ENCODE measurements at regions not wholly inside any gene's neighbourhood (a gene's known extent, or its start where the extent isn't known, plus 50 kb on each side); places are given as distances from the start of the nearest gene placed in this dataset.

DNA sequence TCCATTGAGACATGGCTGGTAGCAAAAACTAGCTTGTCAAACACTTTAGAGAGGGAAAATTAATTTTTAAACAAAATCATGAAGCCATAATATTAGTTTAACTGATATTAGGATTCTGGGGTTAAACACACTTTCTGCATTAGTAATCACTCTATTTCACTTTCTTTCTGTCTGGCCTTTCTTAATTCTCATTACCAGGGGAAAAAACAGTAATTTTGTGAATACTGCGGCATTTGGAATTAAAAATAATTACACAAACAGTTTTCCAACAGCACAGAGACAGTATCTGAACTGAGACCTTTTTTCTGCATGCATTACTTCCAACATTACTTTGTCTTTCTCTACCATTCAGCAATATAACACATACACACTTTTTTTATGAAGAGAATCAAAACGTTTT, 190.6 kb downstream of the MRPL39 start:
- TF ChIP-seq, protein P1, sequence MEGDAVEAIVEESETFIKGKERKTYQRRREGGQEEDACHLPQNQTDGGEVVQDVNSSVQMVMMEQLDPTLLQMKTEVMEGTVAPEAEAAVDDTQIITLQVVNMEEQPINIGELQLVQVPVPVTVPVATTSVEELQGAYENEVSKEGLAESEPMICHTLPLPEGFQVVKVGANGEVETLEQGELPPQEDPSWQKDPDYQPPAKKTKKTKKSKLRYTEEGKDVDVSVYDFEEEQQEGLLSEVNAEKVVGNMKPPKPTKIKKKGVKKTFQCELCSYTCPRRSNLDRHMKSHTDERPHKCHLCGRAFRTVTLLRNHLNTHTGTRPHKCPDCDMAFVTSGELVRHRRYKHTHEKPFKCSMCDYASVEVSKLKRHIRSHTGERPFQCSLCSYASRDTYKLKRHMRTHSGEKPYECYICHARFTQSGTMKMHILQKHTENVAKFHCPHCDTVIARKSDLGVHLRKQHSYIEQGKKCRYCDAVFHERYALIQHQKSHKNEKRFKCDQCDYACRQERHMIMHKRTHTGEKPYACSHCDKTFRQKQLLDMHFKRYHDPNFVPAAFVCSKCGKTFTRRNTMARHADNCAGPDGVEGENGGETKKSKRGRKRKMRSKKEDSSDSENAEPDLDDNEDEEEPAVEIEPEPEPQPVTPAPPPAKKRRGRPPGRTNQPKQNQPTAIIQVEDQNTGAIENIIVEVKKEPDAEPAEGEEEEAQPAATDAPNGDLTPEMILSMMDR (IDR thresholded peaks at IDR 0.05): no peak
- TF ChIP-seq EP300 (IDR thresholded peaks at IDR 0.05) (no peak), POLR2A (IDR thresholded peaks at IDR 0.05) (no peak), POLR2AphosphoS5 (IDR thresholded peaks at IDR 0.05) (no peak)
- peaks cover 0 to 6% (median 0%) of the 10 kb centered on the region in 4 donors for H3K9me3 ChIP-seq
- no peaks in the 10 kb centered on the region for H3K27me3 ChIP-seq
- no peak overlapping the region for H3K4me3 ChIP-seq
- DNase-seq: no peak
- no peak overlapping the region for H3K27ac ChIP-seq
- intact Hi-C loops (cut with DNase I): no loop called here
- H3K36me3 ChIP-seq: no peaks in the 10 kb centered on the region
- H3K4me1 ChIP-seq: no peaks in the 10 kb centered on the region
- 61 to 83% methylated on average over 2 of the region's 2 CpGs for WGBS, 2 donors

DNA sequence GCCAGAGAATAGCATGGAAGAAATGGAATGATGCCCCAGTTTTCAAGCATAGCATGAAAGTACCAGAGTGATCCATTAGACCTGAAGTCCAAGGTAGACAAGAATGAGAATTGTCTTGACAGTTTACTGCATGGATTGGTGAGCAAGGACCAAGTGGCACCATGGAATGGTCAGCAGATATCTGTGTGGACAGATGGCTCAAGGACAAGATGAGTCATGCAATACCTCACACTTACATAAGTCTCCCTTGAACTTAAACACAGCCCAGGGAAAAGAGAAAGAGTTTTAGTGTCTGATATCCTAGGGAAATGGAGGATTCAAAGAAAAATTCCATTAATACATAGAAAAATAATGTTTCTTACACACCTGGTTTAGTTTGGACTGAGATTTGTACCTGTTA, 195.2 kb downstream of the MRPL39 start:
- Histone ChIP-seq H3K4me3 (no peak overlapping the region), H3K36me3 (no peaks in the 10 kb centered on the region), H3K27me3 (no peaks in the 10 kb centered on the region), H3K9me3 (peaks cover 0 to 6% (median 0%) of the 10 kb centered on the region in 4 donors), H3K4me1 (no peaks in the 10 kb centered on the region), H3K27ac (no peak overlapping the region)
- TF ChIP-seq, protein P1 (IDR thresholded peaks at IDR 0.05): no peak
- TF ChIP-seq POLR2A (IDR thresholded peaks at IDR 0.05): no peak
- TF ChIP-seq EP300 (IDR thresholded peaks at IDR 0.05): no peak
- TF ChIP-seq POLR2AphosphoS5 (IDR thresholded peaks at IDR 0.05): no peak
- intact Hi-C loops (cut with DNase I): no loop called here
- DNase-seq: no peak

DNA sequence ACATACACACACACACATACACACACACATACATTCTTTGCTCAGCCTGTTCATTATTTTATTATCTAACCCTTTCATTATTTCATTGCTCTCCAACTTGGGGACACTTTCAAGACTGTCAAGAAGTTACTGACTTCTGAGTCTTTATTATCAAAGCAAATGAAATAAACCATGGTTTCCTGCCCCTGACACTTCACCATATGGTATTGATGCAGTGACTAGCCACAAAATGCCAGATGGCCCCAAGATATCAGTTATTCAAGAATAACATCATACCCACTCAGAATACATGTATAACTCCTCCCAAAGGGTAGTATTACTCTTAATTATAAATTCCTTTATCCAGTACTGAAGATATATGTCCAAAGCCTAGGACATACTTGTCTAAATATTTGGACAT, 197.3 kb downstream of the MRPL39 start:
- peaks cover 0 to 5% (median 0%) of the 10 kb centered on the region in 4 donors for H3K9me3 ChIP-seq
- TF ChIP-seq, protein P1 (IDR thresholded peaks at IDR 0.05): no peak
- no peak for TF ChIP-seq EP300 (IDR thresholded peaks at IDR 0.05)
- TF ChIP-seq POLR2AphosphoS5 (IDR thresholded peaks at IDR 0.05): no peak
- TF ChIP-seq POLR2A (IDR thresholded peaks at IDR 0.05): no peak
- H3K27ac ChIP-seq: no peak overlapping the region
- H3K36me3 ChIP-seq: no peaks in the 10 kb centered on the region
- H3K4me3 ChIP-seq: no peak overlapping the region
- intact Hi-C loops (cut with DNase I): no loop called here
- H3K27me3 ChIP-seq: no peaks in the 10 kb centered on the region
- no peak for DNase-seq
- no peaks in the 10 kb centered on the region for H3K4me1 ChIP-seq

DNA sequence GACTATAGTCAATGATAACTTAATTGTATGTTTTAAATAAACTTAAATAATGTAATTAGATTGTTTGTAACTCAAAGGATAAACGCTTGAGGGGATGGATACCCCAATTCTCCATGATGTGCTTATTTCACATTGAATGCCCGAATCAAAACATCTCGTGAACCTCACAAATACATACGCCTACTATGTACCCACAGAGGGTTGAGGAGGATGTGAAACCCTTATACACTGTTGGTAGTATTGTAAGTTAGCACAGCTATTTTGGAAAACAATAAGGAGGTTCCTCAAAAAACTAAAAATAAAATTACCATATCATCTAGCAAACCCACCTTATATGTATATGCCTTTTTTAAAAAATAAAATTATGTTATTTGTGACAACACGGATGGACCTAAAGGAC, 198.6 kb downstream of the MRPL39 start:
- no peak for DNase-seq
- no peak for TF ChIP-seq EP300 (IDR thresholded peaks at IDR 0.05)
- Histone ChIP-seq H3K27ac (no peak overlapping the region), H3K36me3 (no peaks in the 10 kb centered on the region), H3K4me1 (no peaks in the 10 kb centered on the region), H3K9me3 (no peaks in the 10 kb centered on the region), H3K4me3 (no peak overlapping the region), H3K27me3 (no peaks in the 10 kb centered on the region)
- intact Hi-C loops (cut with DNase I): no loop called here
- 59 to 79% methylated on average over 5 of the region's 5 CpGs for WGBS, 2 donors

DNA sequence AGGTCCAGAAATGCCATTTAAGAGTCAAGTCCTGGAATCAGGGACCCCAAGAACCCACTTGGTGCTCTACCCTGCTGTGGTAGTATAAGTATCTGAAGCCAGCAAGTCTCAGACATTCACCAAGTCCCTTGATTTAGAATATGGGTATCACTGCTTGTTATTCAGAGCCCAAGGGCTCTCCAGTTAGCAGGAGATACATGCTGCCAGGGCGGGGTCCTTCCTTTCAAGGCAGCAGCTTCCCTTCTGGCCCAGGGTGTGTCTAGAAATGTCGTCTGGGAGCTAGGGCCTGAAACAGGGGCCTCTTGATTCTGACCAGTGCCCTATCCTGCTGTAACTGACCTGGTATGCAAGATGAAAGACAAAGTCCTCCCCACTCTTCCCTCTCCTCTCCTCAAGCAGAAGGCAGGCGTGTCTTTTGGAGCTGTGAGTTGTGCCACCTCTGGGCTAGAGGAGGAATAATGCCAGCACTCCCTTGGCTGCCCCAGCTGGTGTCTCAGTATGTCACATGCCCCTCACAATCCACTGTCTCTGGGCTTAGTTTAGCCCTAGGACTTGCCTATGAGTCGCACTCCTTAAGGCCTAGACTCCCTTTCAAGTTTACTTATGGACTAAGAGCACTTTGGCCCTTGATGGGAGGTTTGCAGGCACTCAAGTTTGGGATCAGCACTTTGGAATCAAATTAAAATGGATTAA, 200.2 kb downstream of the MRPL39 start:
- no peak for DNase-seq
- H3K4me1 ChIP-seq: no peaks in the 10 kb centered on the region
- no peak overlapping the region for H3K27ac ChIP-seq
- no peaks in the 10 kb centered on the region for H3K36me3 ChIP-seq
- WGBS, 2 donors: 66 to 79% methylated on average over 4 of the region's 4 CpGs
- no peak for TF ChIP-seq POLR2A (IDR thresholded peaks at IDR 0.05)
- TF ChIP-seq EP300 (IDR thresholded peaks at IDR 0.05): no peak
- TF ChIP-seq, protein P1 (IDR thresholded peaks at IDR 0.05): no peak
- TF ChIP-seq POLR2AphosphoS5 (IDR thresholded peaks at IDR 0.05): no peak
- intact Hi-C loops (cut with DNase I): no loop called here
- H3K27me3 ChIP-seq: no peaks in the 10 kb centered on the region
- H3K4me3 ChIP-seq: no peak overlapping the region
- no peaks in the 10 kb centered on the region for H3K9me3 ChIP-seq
